HL-60 (cell line): ENCODE measurements at regions not wholly inside any gene's neighbourhood (a gene's known extent, or its start where the extent isn't known, plus 50 kb on each side); places are given as distances from the start of the nearest gene placed in this dataset.

Source experiments
- DNase-seq, 2 experiments: peaks; one replicate each; pipeline ENCODE4 v3.0.0-alpha.2; 2010 to 2020; ENCODE audit warnings: low read depth in 1 of 2, low spot score in 1 of 2
- H3K27ac ChIP-seq: fragments of 250-450 bp; sonication (Bioruptor Pico); replicated peaks from 2 replicates; pipeline ENCODE4 v1.5.1; 2020; ENCODE audit warnings: mild to moderate bottlenecking, moderate library complexity
- H3K27me3 ChIP-seq: fragments of 250-450 bp; sonication (Bioruptor Pico); 2 replicates; pipeline ENCODE4 v1.5.1; 2021; ENCODE audit warnings: mild to moderate bottlenecking, moderate library complexity; ENCODE audit not compliant: insufficient read depth, poor library complexity, severe bottlenecking
- H3K4me3 ChIP-seq: replicated peaks from 2 replicates; pipeline ENCODE4 v1.5.1; 2011; ENCODE audit warnings: mild to moderate bottlenecking, control low read depth, low read length; ENCODE audit not compliant: insufficient read depth
- GABPA ChIP-seq: IDR thresholded peaks from 2 replicates; pipeline ENCODE4 v1.6.1; 2012; ENCODE audit warnings: low read depth
- POLR2AphosphoS5 ChIP-seq: IDR thresholded peaks from 2 replicates; pipeline ENCODE4 v1.6.1; 2012; ENCODE audit warnings: low read depth
- REST ChIP-seq: IDR thresholded peaks from 2 replicates; pipeline ENCODE4 v1.6.1; 2012; ENCODE audit warnings: low read depth; ENCODE audit not compliant: insufficient replicate concordance
- SPI1 ChIP-seq: IDR thresholded peaks from 2 replicates; pipeline ENCODE4 v1.6.1; 2012; ENCODE audit warnings: low read depth, mild to moderate bottlenecking, borderline replicate concordance
- TF ChIP-seq, protein P1 (sequence below): IDR thresholded peaks from one replicate; pipeline ENCODE4 v1.5.1; 2011; ENCODE audit warnings: low read length, control low read depth, inconsistent platforms; ENCODE audit not compliant: insufficient read depth

DNA sequence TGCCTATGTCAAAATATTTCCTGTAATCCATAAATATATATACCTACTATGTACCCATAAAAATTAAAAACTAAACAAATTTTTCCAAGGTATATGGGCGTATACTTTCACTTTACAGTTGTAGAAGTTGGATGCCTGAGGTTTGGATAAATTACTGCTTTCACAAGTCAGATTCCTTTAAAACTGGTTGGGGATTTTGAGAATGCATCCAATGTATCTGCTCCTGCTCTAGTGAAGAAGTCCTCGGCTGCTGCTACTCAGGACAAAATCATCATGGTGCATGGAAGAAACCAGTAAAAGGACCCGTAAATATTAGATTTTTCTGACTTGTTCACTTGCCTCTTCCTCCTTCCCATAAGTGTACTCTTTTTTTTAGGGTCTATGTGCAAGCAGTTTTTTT, 841.1 kb downstream of the USP25 start:
- TF ChIP-seq SPI1 (no peak), REST (no peak), GABPA (no peak), POLR2AphosphoS5 (no peak)
- TF ChIP-seq, protein P1, sequence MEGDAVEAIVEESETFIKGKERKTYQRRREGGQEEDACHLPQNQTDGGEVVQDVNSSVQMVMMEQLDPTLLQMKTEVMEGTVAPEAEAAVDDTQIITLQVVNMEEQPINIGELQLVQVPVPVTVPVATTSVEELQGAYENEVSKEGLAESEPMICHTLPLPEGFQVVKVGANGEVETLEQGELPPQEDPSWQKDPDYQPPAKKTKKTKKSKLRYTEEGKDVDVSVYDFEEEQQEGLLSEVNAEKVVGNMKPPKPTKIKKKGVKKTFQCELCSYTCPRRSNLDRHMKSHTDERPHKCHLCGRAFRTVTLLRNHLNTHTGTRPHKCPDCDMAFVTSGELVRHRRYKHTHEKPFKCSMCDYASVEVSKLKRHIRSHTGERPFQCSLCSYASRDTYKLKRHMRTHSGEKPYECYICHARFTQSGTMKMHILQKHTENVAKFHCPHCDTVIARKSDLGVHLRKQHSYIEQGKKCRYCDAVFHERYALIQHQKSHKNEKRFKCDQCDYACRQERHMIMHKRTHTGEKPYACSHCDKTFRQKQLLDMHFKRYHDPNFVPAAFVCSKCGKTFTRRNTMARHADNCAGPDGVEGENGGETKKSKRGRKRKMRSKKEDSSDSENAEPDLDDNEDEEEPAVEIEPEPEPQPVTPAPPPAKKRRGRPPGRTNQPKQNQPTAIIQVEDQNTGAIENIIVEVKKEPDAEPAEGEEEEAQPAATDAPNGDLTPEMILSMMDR = no peak
- Histone ChIP-seq H3K27ac (no peak overlapping the region), H3K4me3 (no peak overlapping the region)

GRCh38 chr21:16571594-16571993, 841.8 kb downstream of the USP25 start:
- no peak overlapping the region for H3K27ac ChIP-seq
- TF ChIP-seq REST (no peak), SPI1 (no peak), POLR2AphosphoS5 (no peak), GABPA (no peak)
- TF ChIP-seq, protein P1 = no peak
- no peak for DNase-seq
- no peaks in the 10 kb centered on the region for H3K27me3 ChIP-seq
- no peak overlapping the region for H3K4me3 ChIP-seq

More for the DNA sequence above, 841.1 kb downstream of the USP25 start:
- no peak for DNase-seq
- no peaks in the 10 kb centered on the region for H3K27me3 ChIP-seq

DNA sequence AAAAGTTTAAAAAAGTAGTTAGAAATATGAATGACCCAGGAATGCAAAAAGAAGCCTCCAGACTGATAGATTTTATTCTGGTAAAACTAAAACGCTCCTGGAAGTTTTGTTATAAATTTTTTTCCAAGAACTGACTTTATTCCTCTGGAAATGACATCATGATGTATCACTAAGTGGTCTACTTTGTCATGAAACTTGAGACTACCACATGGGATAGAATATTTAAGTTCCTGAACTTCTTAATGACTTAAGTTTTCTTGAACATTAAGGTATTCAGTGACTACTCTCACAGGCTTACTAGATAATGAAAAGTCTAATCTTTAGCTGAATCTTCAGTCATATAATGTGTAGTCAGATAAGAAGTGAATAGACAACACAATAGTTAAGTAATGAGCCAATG, 842.2 kb downstream of the USP25 start:
- H3K4me3 ChIP-seq = no peak overlapping the region
- no peak for DNase-seq
- H3K27ac ChIP-seq = no peak overlapping the region
- TF ChIP-seq, protein P1 = no peak
- no peak for TF ChIP-seq POLR2AphosphoS5
- no peak for TF ChIP-seq SPI1
- no peak for TF ChIP-seq REST
- TF ChIP-seq GABPA = no peak
- H3K27me3 ChIP-seq = no peaks in the 10 kb centered on the region
